GM18517 (cell line): ENCODE measurements at regions not wholly inside any gene's neighbourhood (a gene's known extent, or its start where the extent isn't known, plus 50 kb on each side); places are given as distances from the start of the nearest gene placed in this dataset.
A peak's percentile ranks its signal among the peaks of the same experiment; 100 is the strongest.
"Not testable (repeated sequence)": the region's sequence is repeated elsewhere in the genome, so short reads cannot be mapped to it uniquely, and the experiment has no call there.

Experiments used
- ATAC-seq: cut with Tn5 transposase; IDR thresholded peaks from one replicate; pipeline ENCODE4 v1.9.1; 2021; ENCODE audit warnings: mild to moderate bottlenecking, moderate library complexity; ENCODE audit not compliant: unreplicated experiment

DNA sequence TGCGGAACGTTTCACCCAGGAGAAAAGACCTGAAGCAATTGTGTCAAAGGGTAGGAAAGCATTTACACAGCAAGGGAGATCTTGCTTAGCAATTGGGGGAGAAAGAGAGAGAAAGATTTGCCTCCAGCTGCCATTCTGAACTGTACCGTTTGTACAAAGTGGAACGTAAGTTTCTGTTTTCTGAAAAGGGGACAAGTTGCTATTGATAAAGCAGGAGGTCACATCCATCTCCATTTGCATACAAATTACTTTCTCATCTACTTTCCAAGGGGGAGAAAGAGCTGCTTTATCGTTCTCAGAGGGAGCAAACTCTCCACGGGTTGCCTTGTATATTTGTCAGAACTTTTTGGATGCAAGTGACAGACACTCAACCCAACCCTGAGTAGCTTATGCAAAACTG is 92.0 kb upstream of the CARD11 start:
- no peak for ATAC-seq

DNA sequence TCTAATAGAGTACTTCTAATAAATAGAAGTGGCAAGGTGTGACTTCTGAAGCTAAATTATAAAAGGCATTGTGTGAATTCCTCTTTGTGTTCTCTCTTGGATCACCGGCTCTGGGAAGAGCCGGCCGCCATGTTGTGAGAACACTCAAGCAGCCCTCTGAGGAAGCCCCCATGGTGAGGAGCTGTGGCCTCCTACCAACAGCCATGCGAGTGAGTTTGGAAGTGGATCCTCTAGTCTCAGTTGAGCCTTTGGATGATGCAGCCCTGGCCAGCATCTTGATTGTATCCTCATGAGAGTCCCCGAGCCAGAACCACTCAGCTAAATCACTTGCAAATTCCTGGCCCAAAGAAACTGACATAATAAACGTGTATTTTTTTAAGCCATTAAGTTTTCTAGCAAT is 94.5 kb upstream of the CARD11 start:
- no peak for ATAC-seq

DNA sequence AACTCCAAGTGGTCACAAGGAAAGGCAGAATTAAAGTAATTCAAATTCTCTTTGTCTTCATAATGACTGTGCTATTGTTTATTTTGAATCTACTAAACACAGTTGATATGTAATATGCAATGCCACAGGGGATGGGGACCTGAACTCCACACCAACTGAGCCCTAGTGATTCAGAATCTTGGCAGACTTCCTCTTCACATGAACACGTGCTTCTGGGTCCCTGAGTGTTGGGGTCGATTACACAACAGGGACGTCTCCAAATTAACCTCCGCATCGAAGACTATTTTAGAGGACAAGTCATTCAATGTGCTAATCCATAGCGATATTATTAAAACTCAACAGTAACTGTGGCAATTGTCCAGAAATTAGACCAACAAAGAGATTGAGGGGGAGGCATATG is 95.3 kb upstream of the CARD11 start:
- no peak for ATAC-seq

DNA sequence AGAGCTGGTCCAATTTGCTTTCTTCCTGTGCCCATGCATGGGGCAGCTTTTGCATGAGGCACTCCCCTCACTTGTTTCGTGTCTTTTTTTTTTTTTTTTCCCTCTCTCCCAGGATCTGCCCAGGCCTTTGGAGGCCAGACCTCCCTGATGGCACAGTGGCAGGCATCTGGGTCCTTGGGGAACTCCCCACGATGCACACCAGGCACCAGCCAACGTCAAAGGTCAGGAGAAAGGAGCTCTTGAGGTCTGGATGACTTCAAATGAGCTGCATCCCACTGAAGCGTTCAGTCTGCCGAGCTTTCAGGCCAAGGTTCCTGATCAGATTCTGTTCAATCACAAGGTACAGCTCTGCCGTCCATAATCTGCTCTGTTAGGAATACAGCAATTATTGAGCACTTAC is 97.2 kb upstream of the CARD11 start:
- no peak for ATAC-seq

DNA sequence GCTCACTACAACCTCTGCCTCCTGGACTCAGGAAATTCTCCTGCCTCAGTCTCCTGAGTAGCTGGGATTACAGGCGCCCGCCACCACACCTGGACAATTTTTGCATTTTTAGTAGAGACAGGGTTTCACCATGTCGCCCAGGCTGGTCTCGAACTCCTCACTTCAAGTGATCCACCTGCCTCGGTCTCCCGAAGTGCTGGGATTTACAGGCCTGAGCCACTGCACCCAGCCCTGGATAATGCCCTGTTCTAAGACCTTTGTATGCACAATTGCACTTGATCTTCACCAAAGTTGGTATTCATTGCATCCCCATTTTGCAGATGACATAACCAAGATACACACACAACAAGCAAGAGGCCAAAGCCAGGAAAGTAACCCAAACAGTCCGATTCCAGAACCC is 97.7 kb upstream of the CARD11 start:
- no peak for ATAC-seq

DNA sequence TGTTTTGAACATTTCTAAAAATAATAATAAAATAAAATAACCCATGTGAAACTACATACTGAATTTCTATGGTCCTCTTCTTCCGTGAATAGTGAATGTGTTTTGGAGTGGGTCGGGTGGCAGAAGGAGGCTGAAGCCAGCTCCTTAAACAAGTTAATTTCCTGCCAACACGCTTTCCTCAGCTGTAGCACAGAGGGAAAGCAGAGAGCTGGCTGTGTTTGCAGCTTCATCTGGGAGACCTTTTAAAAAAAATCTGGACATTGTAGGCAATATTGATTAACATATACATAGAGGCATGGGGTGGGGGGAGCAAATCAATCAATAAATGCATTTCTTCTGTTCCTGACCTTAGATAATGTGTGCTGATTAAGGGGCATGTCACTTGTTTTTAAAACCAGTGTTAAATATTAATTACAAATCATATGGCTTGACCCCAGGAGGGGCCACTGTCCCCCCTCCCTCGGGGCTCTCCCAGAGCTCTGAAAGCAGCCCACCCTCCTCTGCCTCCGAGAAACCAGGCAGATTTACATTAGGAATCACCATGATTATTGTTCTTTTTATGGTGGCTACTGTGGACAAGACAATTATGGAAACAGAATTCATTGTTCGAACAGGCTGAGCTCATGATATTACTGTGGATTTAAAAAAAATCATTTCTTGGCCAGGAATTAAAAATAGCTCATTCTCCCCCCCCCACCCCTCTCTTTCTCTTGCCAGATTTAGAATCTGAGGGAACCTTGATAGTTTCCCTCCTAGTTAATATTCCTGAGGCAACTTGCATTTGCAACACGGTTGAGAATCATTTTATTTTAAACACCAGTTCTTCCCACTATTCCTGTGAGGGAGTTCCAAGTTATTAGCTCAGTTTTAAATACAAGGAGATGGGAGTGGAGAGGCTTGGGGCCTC is 100.5 kb upstream of the CARD11 start:
- no peak for ATAC-seq

GRCh38 chr7:3144776-3145125 is 101.1 kb upstream of the CARD11 start:
- ATAC-seq, result not testable (repeated sequence)

DNA sequence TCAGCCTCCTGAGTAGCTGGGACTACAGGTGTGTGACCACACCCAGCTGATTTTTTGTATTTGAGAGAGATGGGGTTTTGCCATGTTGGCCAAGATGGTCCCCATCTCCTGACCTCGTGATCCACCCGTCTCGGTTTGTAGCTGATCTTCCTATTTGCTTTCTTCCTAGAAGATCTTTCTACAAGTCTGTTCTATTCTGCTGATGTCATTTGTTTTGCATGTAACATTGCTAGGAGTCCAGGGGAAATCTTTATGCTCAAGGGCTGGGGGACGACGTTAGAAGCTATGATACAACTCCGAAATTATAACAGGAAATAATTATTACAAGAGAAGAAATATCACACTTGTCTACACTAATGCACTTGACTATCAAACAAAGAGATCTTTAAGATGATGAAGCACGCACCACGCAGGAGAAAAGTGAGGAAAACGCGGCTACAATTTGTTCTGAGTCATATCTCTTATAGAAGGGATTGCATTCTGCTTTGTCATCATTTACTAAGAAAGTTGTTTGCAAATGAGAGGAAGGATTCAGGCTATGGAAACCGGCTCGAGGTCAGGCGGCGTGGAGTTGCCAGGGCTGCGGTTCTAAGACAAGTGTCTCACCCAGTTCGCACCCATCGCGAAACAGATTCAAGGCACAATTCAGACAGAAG is 103.0 kb upstream of the CARD11 start:
- no peak for ATAC-seq

DNA sequence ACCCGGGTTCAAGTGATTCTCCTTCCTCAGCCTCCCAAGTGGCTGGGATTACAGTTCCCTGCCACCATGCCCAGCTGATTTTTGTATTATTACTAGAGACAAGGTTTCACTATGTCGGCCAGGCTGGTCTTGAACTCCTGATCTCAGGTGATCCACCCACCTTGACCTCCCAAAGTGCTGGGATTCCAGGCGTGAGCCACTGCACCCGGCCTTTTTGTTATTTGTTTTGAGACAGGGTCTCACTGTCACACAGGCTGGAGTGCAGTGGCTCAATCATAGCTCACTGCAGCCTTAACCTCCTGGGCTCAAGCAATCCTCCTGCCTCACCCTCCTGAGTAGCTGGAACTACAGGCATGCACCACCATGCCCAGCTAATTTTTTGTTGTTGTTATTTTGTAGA is 104.8 kb upstream of the CARD11 start:
- ATAC-seq, result not testable (repeated sequence)

DNA sequence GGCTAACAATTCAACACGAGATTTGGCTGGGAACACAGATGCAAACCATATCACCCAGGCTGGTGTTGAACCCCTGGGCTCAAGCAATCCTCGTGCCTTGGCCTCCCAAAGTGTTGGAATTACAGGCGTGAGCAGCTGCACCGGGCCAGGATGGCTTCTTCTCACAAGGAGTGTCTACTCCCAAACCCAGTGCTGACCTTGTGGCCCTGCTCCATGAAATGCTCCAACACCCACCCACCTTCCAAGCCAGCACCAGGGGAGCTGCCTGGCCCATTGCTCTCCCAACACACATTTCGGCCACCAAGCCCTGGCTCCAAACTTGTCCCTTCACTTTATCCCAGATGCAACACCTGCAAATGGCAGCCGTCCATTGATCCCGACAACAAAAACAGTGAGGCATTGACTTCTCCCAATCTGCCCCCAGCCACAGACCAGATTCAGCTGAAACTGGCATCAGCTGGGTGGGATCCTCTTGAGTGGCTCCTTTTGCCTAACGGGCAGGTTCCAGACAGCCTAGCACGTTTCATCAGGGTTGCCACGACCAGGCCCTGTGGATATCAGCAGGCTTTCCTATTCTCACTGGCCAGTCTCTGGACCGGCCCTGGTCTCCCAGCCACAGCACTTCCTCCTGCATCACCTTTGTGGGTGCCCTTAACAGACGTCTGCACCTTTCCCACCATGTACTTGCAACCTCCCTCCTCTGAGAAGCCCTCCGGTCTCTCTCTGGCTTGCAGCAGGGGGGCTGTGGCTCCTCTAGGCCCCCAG is 105.7 kb upstream of the CARD11 start:
- no peak for ATAC-seq

GRCh38 chr7:3150027-3150426 is 106.4 kb upstream of the CARD11 start:
- ATAC-seq, result no peak

DNA sequence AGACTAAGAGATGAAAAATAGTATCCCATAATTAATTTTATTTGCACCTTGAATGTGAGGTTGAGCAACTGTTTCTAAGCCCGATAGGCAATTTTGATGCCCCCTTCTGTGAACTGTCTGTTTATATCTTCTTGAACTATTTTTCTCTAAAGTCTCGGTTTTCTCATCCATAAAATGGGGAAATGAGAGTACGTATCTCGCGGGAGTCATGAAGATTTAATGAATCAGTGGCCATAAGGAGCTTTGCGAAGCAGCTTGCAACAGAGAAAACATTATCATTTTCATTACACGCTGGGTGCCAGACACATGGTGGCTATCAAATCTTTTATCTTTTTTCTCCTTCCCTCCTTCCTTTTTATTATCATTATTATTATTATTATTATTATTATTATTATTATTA is 108.1 kb upstream of the CARD11 start:
- no peak for ATAC-seq

GRCh38 chr7:3152714-3153113 is 109.0 kb upstream of the CARD11 start:
- no peak for ATAC-seq

- ATAC-seq, result no peak
These were observed 109.5 kb upstream of the CARD11 start for GRCh38 chr7:3153118-3153517.

DNA sequence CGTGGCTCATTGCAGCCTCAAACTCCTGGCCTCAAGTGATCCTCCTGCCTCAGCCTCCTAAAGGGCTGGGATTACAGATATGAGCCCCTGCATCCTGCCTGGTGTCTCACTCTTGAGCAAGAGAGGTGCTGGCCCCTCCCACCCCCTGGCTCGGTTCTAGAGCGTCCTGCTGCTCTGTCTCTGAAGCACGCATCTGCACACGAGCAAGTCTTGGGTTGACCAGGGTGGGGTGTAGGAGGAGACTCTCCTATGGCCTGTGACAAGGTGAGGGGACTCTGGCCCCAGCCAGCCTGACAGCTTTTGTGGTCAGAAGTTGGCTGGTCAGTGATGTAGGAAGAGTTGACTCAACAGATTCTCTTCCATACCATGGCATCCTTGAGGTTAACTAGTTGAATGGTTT is 110.7 kb upstream of the CARD11 start:
- ATAC-seq, result no peak

- ATAC-seq, result peak; percentile 63
These were observed 111.3 kb upstream of the CARD11 start for GRCh38 chr7:3154881-3155494.

GRCh38 chr7:3156508-3156907 is 112.8 kb upstream of the CARD11 start:
- ATAC-seq, result no peak

DNA sequence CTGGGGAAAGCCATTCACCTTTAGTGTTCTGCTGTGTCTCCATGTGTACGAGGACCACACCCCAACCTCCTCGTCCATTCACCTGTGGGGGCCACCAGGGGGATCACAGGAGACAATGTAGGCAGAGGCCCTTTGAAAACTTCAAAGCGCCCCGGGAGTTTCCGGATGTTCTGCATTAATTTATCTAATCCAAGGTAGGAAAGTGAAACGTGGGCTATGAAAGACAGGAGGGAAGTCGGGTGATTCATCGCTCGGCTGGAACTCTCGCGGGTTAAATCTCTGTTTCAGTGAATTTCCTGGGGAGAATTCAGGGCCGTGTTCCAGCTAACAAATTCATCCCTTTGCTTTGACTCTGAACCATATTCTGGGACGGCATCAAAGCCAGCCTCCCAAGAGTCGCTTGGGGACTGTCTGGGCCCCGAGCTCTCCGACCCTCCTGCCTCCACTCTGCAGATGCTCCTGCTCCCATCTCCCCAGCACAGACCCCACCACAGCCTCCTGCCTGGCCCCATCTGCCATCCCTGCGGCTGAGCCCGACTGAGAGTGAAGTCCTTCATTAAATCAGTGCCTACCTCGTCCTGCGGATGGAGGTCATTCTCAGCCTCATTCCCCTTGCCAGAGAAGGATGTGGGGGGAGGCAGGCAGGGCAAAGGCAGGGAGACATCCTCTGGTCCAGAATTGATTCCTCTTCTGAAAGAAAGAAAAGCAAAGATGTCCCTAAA is 114.1 kb upstream of the CARD11 start:
- no peak for ATAC-seq

DNA sequence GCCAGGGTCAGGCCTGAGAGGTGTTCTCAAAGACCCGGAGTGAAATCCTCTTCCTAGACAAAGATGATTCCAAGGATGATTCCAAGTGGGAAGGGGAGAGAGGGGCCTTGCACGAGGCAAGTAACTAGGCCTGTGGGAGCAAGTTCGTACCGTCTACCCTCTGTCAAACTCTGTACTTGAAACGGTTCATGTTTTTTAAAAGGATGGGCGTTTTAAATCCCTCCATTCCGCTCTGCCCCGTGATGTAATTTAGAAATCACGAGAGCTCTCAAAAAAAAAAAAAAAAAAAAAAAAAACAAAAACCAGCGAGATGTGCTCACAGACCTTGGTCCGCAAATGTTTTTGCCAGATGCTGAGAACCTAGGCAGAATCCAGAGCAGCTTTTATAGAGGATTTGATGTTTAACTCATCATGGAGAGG is 114.7 kb upstream of the CARD11 start:
- ATAC-seq, result no peak

DNA sequence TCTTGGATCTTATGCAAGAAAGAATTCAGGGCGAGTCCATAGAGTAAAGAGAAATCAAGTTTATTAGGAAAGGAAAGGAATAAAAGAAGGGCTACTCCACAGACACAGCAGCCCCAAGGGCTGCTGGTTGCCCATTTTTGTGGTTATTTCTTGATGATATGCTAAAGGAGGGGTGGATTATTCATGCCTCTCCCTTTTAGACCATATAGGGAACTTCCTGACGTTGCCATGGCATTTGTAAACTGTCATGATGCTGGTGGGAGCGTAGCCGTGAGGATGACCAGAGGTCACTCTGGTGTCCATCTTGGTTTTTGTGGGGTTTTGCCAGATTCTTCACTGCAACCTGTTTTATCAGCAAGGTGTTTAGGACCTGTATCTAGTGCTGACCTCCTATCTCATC is 115.4 kb upstream of the CARD11 start:
- no peak for ATAC-seq

GRCh38 chr7:3159445-3159844 is 115.8 kb upstream of the CARD11 start:
- no peak for ATAC-seq
